Mesothelial cell of epicardium (in vitro differentiated cells): ENCODE measurements at regions not wholly inside any gene's neighbourhood (a gene's known extent, or its start where the extent isn't known, plus 50 kb on each side); places are given as distances from the start of the nearest gene placed in this dataset.
A peak's percentile ranks its signal among the peaks of the same experiment; 100 is the strongest.
"Not testable (repeated sequence)": the region's sequence is repeated elsewhere in the genome, so short reads cannot be mapped to it uniquely, and the experiment has no call there.

Source experiments
- DNase-seq, 2 experiments: peaks; one replicate each; pipeline ENCODE4 v3.0.0; 2021; ENCODE audit warnings: low spot score in 2 of 2; ENCODE audit not compliant: unreplicated experiment in 2 of 2
- H3K27ac Mint-ChIP-seq: 2 replicates; pipeline ENCODE4 v1.8.0; 2021; ENCODE audit warnings: mixed read lengths
- H3K27me3 Mint-ChIP-seq: 2 replicates; pipeline ENCODE4 v1.8.0; 2021; ENCODE audit warnings: low read depth, mixed read lengths
- H3K36me3 Mint-ChIP-seq: 2 replicates; pipeline ENCODE4 v1.8.0; 2021; ENCODE audit warnings: mixed read lengths
- H3K4me1 Mint-ChIP-seq: 2 replicates; pipeline ENCODE4 v1.8.0; 2021; ENCODE audit warnings: mixed read lengths
- H3K4me3 Mint-ChIP-seq: 2 replicates; pipeline ENCODE4 v1.8.0; 2021; ENCODE audit warnings: mild to moderate bottlenecking, moderate library complexity, mixed read lengths
- H3K9me3 Mint-ChIP-seq: 2 replicates; pipeline ENCODE4 v1.8.0; 2021; ENCODE audit warnings: mixed read lengths
- CTCF ChIP-seq: fragments of 200-600 bp; sonication (generic); IDR thresholded peaks from one replicate; pipeline ENCODE4 v1.5.0; 2021; ENCODE audit warnings: antibody characterized with exemption; ENCODE audit not compliant: unreplicated experiment

DNA sequence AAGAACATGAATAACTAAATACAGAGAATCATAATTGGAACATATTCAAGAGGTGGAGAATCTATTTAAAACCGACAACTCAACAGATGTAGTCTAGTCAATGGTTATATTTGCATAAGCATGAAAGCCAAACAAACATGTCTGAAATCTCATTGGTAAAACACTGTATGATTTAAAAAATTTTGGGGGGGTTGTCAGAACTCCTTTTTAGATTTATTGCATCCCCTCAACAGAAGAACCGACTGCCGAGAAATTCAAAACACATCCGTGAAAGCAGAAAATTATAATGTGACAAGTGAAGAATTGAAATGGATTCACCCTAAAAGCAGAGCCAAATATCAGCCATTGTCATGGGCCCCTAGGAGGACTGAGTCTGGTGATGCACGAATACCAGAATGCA, 633.4 kb upstream of the KCNMB2 start:
- Mint-ChIP-seq H3K36me3 (peaks cover 5% of the 10 kb centered on the region), H3K27me3 (no peaks in the 10 kb centered on the region), H3K9me3 (peaks cover 13% of the 10 kb centered on the region), H3K27ac (no peak overlapping the region), H3K4me1 (peaks cover 29% of the 10 kb centered on the region), H3K4me3 (no peak overlapping the region)
- no peak for DNase-seq
- TF ChIP-seq CTCF: no peak

DNA sequence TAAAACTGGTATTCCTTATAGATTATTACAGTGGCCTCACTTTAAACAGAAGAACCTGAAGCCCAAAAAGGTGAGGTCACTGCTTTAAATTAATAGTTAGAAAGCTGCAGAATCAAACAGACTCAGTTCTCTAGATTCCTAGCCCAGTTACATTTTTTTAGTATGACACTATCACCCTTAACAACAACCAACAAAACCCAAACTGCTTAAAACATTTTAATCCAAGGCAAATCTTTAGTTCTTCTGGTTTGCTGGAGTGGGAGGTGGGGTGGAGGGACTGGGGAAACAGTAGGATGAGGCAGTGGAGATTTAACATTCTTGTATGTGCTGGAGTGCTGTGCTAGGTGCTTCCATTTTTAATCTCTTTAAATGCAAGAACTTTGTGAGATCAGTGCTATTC, 631.6 kb upstream of the KCNMB2 start:
- DNase-seq: no peak
- H3K4me1 Mint-ChIP-seq: peaks cover 29% of the 10 kb centered on the region
- peaks cover 14% of the 10 kb centered on the region for H3K9me3 Mint-ChIP-seq
- no peak overlapping the region for H3K4me3 Mint-ChIP-seq
- H3K27me3 Mint-ChIP-seq: no peaks in the 10 kb centered on the region
- H3K36me3 Mint-ChIP-seq: peaks cover 5% of the 10 kb centered on the region
- no peak for TF ChIP-seq CTCF
- peak overlapping the region; percentile 89 for H3K27ac Mint-ChIP-seq

DNA sequence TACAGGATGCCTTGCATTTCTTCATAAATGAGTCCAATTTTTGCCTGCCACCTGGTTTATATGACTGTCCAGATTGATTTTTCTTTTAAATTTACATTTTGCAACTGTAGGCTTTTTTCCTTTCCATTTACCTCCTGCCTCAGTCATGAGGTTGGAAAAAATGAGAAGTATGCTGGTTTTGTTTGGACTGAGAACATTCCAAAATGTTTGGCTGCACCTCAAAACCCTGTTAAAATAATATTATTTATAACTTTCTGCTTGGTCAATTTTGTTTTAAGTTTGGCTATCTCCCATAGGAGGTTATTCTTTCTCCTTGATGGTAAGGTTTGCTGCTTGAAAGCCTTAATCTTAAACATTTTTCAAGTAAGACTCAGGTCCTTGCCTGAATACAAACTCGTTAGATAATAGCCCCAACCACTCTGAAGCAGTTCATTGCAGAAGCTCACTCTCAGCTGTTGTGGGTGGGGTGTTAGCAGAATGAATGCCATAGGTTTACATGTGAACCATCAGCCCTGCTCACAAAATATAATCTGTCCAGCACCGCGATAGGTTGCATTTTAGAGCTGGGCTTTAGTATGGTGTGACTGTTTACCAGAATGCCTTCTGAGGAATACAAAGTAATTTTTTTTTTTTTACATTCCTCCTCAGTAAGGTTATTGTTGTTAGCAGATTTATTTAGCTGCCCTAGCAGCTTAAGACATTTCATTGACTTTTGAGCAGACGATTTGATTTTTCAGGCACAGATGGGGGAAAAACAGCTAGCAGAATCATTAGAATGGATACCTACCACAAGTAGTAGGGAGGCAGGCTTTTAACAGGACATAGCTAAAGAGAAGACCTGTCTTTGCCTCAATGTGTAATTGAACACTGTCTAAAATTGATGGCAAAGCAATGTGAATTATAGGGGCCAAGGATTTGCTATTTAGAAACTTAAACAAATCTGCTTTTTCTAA, 630.8 kb upstream of the KCNMB2 start:
- H3K4me1 Mint-ChIP-seq: peaks cover 29% of the 10 kb centered on the region
- H3K9me3 Mint-ChIP-seq: peaks cover 13% of the 10 kb centered on the region
- no peak for DNase-seq

DNA sequence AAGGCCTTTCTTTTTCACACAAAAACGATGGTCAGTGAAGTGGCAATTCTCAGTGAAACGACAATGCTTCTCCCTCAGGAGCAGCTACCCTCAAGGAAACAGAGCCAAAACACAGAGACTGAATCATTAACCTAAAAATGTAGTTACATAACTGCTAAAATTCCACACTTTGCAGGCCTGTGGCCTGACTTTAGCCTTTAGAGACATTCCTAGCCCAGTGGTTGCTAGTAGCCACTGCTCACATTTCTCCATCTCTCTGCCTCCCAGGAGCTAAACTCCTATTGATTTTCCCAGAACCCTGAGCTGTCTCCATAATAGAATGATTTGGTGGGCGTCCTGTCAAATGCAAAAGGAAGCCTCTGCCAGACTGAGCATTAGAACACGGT, 630.1 kb upstream of the KCNMB2 start:
- Mint-ChIP-seq H3K27me3 (no peaks in the 10 kb centered on the region), H3K9me3 (peaks cover 17% of the 10 kb centered on the region), H3K27ac (peak overlapping the region; percentile 79), H3K4me3 (no peak overlapping the region), H3K4me1 (peaks cover 29% of the 10 kb centered on the region), H3K36me3 (peaks cover 2% of the 10 kb centered on the region)
- TF ChIP-seq CTCF: no peak
- DNase-seq: no peak

More for the DNA sequence above, 630.8 kb upstream of the KCNMB2 start:
- H3K4me3 Mint-ChIP-seq: no peak overlapping the region
- peaks cover 2% of the 10 kb centered on the region for H3K36me3 Mint-ChIP-seq
- no peak for TF ChIP-seq CTCF
- H3K27me3 Mint-ChIP-seq: no peaks in the 10 kb centered on the region
- peak overlapping the region; percentile 89 for H3K27ac Mint-ChIP-seq

DNA sequence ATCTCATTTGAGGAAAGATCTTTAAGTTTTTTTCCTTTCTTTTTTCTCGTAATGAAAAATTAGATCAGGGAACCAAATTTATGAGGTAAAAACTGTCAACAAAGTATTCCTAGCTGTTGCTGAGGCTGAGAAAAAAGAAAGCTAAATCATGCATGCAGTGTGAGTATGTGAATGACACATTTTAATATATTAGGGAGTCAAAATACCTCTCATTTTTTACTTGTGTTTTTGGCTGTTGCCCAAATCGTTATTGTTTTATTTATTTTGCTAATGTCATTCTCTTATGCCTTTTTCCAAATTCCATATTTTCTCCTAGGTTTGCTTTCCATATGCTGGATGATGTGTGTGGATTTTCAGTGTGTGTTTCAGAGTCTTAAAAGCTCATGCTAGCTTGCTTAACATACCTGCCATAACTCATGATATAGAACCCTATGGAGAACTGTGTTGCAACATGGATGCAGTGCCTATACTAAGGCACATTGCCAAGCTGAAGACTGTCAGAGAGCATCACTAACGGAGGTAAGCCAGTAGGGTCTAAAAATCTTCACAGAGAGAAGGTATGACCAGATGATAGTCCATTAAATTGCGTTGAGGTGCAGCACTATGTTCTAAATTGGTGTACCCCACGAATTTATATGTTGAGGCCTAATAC, 629.5 kb upstream of the KCNMB2 start:
- H3K9me3 Mint-ChIP-seq: peaks cover 18% of the 10 kb centered on the region
- DNase-seq: no peak
- H3K27ac Mint-ChIP-seq: peak overlapping the region; percentile 79
- no peak for TF ChIP-seq CTCF
- H3K4me1 Mint-ChIP-seq: peaks cover 29% of the 10 kb centered on the region
- no peaks in the 10 kb centered on the region for H3K27me3 Mint-ChIP-seq
- peaks cover 5% of the 10 kb centered on the region for H3K36me3 Mint-ChIP-seq
- H3K4me3 Mint-ChIP-seq: no peak overlapping the region

GRCh38 chr3:177909530-177909929, 626.7 kb upstream of the KCNMB2 start:
- H3K27ac Mint-ChIP-seq, H3K27me3 Mint-ChIP-seq, H3K4me3 Mint-ChIP-seq, DNase-seq: not testable (repeated sequence)
- peaks cover 37% of the 10 kb centered on the region for H3K9me3 Mint-ChIP-seq
- peaks cover 24% of the 10 kb centered on the region for H3K4me1 Mint-ChIP-seq
- H3K36me3 Mint-ChIP-seq: peaks cover 13% of the 10 kb centered on the region
